Choroid plexus epithelial cell (primary cell): ENCODE measurements at regions not wholly inside any gene's neighbourhood (a gene's known extent, or its start where the extent isn't known, plus 50 kb on each side); places are given as distances from the start of the nearest gene placed in this dataset.

Source experiments
- DNase-seq: peaks from one replicate; pipeline ENCODE4 v3.0.0-alpha.2; 2010; ENCODE audit warnings: low read depth
- H3K4me3 ChIP-seq: 2 replicates; pipeline ENCODE4 v1.5.1; 2011; ENCODE audit warnings: low read depth, mild to moderate bottlenecking, control low read depth, low read length, moderate library complexity
- CTCF ChIP-seq: conservative IDR thresholded peaks from 2 replicates; pipeline ENCODE4 v1.5.1; 2011; ENCODE audit warnings: low read depth, mild to moderate bottlenecking, control low read depth, inconsistent platforms, low read length, moderate library complexity

- TF ChIP-seq CTCF: no peak
- DNase-seq: peak; percentile 45
- H3K4me3 ChIP-seq: no peak overlapping the region
These were observed 618.5 kb downstream of the INHBA start for GRCh38 chr7:41084381-41084780.

DNA sequence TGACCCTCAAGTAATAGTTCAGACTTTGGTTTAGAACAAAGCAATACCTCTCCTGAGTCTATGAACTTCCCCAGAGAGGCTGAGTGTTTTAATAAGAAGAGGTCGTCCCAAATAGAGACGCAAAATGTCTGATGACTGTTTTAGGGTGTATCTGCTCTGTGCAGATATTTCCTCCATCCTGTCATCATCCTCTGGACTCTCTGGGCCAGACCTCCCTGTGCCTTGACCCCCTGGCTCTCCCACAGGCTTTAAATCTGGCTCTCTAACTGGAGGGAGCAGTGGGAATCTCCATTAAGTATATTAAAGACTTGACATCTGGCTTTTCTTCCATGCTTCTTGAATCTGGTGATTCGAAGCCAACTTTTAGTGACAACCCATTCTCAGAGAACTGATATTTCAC, 633.3 kb downstream of the INHBA start:
- no peak overlapping the region for H3K4me3 ChIP-seq
- TF ChIP-seq CTCF: no peak
- no peak for DNase-seq

- TF ChIP-seq CTCF: no peak
- H3K4me3 ChIP-seq: no peak overlapping the region
- no peak for DNase-seq
These were observed 635.3 kb downstream of the INHBA start for GRCh38 chr7:41067576-41067975.

DNA sequence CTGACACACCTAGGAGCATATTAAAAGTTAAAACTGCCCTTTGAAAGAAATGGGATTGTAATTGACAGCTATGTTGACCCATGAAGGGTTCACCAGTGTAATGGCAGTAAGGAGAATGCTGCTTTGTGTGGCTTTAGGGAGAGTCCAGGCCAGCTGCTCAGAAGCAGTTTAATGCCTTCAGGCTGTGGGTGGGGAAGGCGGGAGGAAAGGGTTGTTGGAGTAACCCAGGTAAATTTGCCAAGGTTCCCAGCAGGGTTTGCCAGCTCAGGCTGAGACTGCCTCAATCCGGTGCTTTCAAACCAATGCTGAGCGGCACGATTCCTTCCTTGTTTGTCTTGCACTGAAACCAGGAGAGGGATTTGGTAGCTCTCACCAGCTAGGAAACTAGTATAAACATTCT, 637.2 kb downstream of the INHBA start:
- no peak for DNase-seq
- no peak overlapping the region for H3K4me3 ChIP-seq
- TF ChIP-seq CTCF: no peak

DNA sequence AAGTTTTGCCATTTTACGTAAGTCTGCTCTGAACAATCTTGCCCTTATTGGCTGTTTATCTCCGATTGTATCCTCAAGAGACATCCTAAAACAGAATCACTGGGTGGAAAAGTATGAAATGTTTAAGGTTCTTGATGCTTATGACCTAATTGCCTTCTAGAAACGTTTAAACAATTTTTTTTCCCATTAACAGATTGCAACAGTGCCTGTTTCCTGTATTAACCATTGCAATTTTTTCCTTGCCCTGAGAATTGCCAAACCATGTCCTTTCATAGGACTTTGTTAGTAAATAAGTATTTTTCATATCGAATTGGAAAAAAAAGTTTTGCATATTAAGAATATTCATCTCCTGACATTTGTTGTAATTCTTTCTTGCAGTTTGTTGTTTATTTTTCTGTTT, 639.8 kb downstream of the INHBA start:
- H3K4me3 ChIP-seq: no peak overlapping the region
- peak; percentile 19 for DNase-seq
- no peak for TF ChIP-seq CTCF

DNA sequence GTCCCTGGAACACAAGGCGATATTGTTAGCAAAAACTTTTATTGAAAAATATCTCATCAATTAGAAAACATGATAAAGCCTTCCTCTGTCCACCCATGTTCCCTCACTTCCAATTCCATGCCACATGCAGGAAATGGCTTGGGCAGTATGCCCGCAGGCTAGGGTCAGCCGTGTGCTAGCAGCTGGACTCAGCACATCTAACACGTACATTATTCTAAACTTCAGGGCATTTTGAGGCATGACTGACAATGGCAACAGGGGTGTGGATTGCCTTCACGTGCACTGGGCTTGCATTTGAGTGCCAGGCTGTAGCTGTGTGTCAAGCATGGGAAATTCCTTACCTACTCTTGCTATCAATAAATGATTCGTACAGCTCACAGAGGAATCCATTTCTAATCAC, 642.1 kb downstream of the INHBA start:
- DNase-seq: no peak
- no peak overlapping the region for H3K4me3 ChIP-seq
- no peak for TF ChIP-seq CTCF

- DNase-seq: no peak
- no peak for TF ChIP-seq CTCF
- H3K4me3 ChIP-seq: no peak overlapping the region
These were observed 643.1 kb downstream of the INHBA start for GRCh38 chr7:41059796-41060195.
